ENCODE measurements at regions not wholly inside any gene's neighbourhood (a gene's known extent, or its start where the extent isn't known, plus 50 kb on each side); places are given as distances from the start of the nearest gene placed in this dataset.

DNA sequence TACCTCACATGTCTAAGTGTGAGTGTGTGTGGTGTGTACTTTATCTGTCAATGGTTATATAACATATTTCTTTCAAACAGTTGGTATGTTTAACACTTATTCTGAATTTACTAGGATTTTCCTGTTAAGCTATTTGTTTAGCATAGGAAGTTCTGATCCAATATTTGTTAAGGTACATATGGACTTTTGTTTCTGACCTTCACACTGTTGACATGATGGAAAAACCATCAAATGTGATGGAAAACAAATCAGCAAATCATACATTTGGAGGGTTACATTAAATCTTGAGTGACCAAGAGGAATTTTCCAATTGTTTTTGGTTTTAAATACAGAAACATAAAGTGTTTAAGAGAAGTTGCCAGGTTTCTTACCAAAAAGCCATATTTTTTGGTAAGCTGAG is 638.9 kb downstream of the STK39 start:
- no peak for TF ChIP-seq POLR2A (IDR thresholded peaks at IDR 0.05)
- TF ChIP-seq, protein P1, sequence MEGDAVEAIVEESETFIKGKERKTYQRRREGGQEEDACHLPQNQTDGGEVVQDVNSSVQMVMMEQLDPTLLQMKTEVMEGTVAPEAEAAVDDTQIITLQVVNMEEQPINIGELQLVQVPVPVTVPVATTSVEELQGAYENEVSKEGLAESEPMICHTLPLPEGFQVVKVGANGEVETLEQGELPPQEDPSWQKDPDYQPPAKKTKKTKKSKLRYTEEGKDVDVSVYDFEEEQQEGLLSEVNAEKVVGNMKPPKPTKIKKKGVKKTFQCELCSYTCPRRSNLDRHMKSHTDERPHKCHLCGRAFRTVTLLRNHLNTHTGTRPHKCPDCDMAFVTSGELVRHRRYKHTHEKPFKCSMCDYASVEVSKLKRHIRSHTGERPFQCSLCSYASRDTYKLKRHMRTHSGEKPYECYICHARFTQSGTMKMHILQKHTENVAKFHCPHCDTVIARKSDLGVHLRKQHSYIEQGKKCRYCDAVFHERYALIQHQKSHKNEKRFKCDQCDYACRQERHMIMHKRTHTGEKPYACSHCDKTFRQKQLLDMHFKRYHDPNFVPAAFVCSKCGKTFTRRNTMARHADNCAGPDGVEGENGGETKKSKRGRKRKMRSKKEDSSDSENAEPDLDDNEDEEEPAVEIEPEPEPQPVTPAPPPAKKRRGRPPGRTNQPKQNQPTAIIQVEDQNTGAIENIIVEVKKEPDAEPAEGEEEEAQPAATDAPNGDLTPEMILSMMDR (IDR thresholded peaks at IDR 0.05), result no peak
